Panc1 (cell line): ENCODE measurements at regions not wholly inside any gene's neighbourhood (a gene's known extent, or its start where the extent isn't known, plus 50 kb on each side); places are given as distances from the start of the nearest gene placed in this dataset.

Experiments used
- ATAC-seq: fragments of 200-7000 bp; cut with Tn5 transposase; 2 replicates; pipeline ENCODE4 v1.9.1; 2020; ENCODE audit warnings: mild to moderate bottlenecking, moderate library complexity
- BruUV-seq: library from RNA; stranded (reverse); fragments of 400-500 nt; replicated peaks from 2 replicates; lab custom pipeline; 2021; lab: Mats Ljungman, UMichigan
- CTCF ChIA-PET: fragments of 300-600 bp; sonication (Branson Sonifier 250); formaldehyde crosslinking; loops from one replicate; lab custom pipeline; 2022; ENCODE audit warnings: antibody characterized with exemption; lab: Charles Lee
- POLR2A ChIA-PET: fragments of 300-600 bp; sonication (Branson Sonifier 250); formaldehyde crosslinking; loops from one replicate; lab custom pipeline; 2022; ENCODE audit warnings: antibody characterized with exemption; lab: Charles Lee
- DNase-seq: peaks from one replicate; pipeline ENCODE4 v3.0.0-alpha.2; 2010; ENCODE audit warnings: low read depth, low spot score
- H3K27ac ChIP-seq: 2 replicates; pipeline ENCODE4 v1.5.1; 2011; ENCODE audit warnings: mild to moderate bottlenecking, low read length, inconsistent platforms
- H3K27me3 ChIP-seq: fragments of 200-500 bp; sonication (Bioruptor generic); 2 replicates; pipeline ENCODE4 v1.6.0; 2014; ENCODE audit warnings: low read length, inconsistent platforms; ENCODE audit not compliant: control insufficient read depth, insufficient read depth
- H3K36me3 ChIP-seq: fragments of 200-500 bp; sonication (Bioruptor generic); 2 replicates; pipeline ENCODE4 v1.5.1; 2014; ENCODE audit warnings: inconsistent platforms, mild to moderate bottlenecking, low read length, moderate library complexity; ENCODE audit not compliant: control insufficient read depth, insufficient read depth
- H3K4me1 ChIP-seq: 2 replicates; pipeline ENCODE4 v1.5.1; 2011; ENCODE audit warnings: inconsistent platforms, mild to moderate bottlenecking, low read length, moderate library complexity; ENCODE audit not compliant: control insufficient read depth, insufficient read depth
- H3K4me3 ChIP-seq, 2 experiments: 2 replicates each; pipeline ENCODE4 v1.5.1; 2011 to 2012; ENCODE audit warnings: low read depth in 2 of 2, low read length in 2 of 2, mild to moderate bottlenecking in 2 of 2, inconsistent platforms in 1 of 2, moderate library complexity in 1 of 2
- H3K9me3 ChIP-seq: fragments of 200-500 bp; sonication (Bioruptor generic); 2 replicates; pipeline ENCODE4 v1.5.1; 2014; ENCODE audit warnings: low read depth, mild to moderate bottlenecking, inconsistent platforms, low read length, moderate library complexity; ENCODE audit not compliant: control insufficient read depth, insufficient read depth
- POLR2AphosphoS5 ChIP-seq: IDR thresholded peaks from 2 replicates; pipeline ENCODE4 v1.6.1; 2012; ENCODE audit warnings: mild to moderate bottlenecking, low read depth, low read length, moderate library complexity
- SIN3A ChIP-seq: IDR thresholded peaks from 2 replicates; pipeline ENCODE4 v1.6.1; 2012; ENCODE audit warnings: low read depth, mild to moderate bottlenecking, low read length, moderate library complexity, borderline replicate concordance; ENCODE audit not compliant: insufficient read depth
- TCF7L2 ChIP-seq: IDR thresholded peaks from 2 replicates; pipeline ENCODE4 v1.6.1; 2011; ENCODE audit warnings: mild to moderate bottlenecking, low read depth, low read length, inconsistent platforms
- in situ Hi-C: cut with HindIII; loops from 2 replicates; pipeline ENCODE4 v1.10.0; 2016; ENCODE audit warnings: low sequenced_read_pairs, low pct_unique_long_range_greater_than_20kb
- intact Hi-C: fragments of 100-400 bp; cut with micrococcal nuclease; formaldehyde crosslinking; loops from one replicate; pipeline ENCODE4 v1.10.0; 2022; ENCODE audit not compliant: unreplicated experiment
- TF ChIP-seq, protein P1 (sequence below): fragments of 450-650 bp; IDR thresholded peaks from 2 replicates; pipeline ENCODE4 v1.5.1; 2017; ENCODE audit warnings: mild to moderate bottlenecking
- TF ChIP-seq, protein P2 (sequence below), 2 experiments: IDR thresholded peaks; 2 replicates each; pipeline ENCODE4 v1.6.1; 2011 to 2012; ENCODE audit warnings: low read depth in 2 of 2, control low read depth in 1 of 2, low read length in 1 of 2, mild to moderate bottlenecking in 1 of 2, moderate library complexity in 1 of 2; ENCODE audit not compliant: insufficient read depth in 1 of 2

DNA sequence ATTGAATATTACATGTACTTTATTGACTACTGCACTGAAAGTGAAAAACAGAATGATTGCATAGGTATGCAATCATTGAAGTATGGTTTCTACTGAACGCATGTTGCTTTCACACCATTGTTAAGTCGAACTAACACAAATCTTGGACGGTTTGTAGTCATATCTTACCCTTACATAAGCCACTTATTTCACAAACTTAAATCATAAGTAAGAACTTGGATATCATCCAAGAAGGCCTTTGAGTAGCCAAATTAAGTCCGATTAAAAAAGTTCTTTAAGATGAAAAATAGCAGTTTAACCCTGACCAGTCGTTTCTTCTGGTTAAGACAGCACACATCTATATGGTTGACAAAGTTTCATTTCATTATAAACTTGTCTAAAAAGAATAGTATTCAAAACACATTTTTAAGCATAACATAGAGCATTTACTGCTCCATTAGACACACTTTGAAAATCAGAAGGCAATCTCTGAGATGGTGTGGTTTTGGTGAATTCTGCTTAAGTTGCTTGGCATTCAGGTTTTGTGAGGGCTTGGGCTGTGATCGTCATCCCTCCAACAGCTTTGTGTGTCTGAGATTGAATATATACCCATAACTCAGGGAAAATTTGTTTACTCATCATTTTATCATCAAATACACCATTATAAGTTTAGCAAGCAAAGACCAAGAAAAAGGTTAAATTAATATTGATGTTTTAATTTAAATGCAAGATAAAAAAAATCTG is 92.2 kb downstream of the NFKBIZ start:
- no peak overlapping the region for H3K4me3 ChIP-seq
- no peak for DNase-seq
- no peaks in the 10 kb centered on the region for H3K36me3 ChIP-seq
- no peaks in the 10 kb centered on the region for H3K4me1 ChIP-seq
- intact Hi-C loops (no loop called here), in situ Hi-C loops (no loop called here)
- ATAC-seq, result no peak
- TF ChIP-seq POLR2AphosphoS5, result no peak
- TF ChIP-seq SIN3A, result no peak
- TF ChIP-seq, protein P1, sequence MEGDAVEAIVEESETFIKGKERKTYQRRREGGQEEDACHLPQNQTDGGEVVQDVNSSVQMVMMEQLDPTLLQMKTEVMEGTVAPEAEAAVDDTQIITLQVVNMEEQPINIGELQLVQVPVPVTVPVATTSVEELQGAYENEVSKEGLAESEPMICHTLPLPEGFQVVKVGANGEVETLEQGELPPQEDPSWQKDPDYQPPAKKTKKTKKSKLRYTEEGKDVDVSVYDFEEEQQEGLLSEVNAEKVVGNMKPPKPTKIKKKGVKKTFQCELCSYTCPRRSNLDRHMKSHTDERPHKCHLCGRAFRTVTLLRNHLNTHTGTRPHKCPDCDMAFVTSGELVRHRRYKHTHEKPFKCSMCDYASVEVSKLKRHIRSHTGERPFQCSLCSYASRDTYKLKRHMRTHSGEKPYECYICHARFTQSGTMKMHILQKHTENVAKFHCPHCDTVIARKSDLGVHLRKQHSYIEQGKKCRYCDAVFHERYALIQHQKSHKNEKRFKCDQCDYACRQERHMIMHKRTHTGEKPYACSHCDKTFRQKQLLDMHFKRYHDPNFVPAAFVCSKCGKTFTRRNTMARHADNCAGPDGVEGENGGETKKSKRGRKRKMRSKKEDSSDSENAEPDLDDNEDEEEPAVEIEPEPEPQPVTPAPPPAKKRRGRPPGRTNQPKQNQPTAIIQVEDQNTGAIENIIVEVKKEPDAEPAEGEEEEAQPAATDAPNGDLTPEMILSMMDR, result no peak
- no TSS peak for BruUV-seq
- H3K27me3 ChIP-seq, result no peaks in the 10 kb centered on the region
- ChIA-PET POLR2A (no interaction called here), CTCF (no interaction called here)
- no peaks in the 10 kb centered on the region for H3K9me3 ChIP-seq
- H3K27ac ChIP-seq, result no peak overlapping the region

DNA sequence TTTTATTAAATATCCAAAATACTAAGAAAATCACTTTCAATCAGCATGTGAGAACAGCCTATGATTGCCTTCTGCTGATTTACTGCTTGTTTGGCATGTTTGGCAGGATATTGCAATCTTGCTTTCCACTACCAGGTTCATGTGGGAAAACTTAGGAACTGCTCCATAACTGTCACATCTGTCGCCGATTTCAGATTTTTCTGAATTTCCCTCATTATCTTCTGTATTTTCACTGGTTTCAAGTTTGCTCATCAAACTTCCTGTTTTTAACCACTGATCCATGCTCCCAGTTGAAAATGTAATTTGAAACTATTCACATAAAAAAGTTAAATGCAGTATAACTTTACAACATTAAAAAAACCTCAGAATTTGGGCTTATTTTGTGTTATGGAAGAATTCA is 93.0 kb downstream of the NFKBIZ start:
- ATAC-seq (no peak), DNase-seq (no peak)
- Histone ChIP-seq H3K9me3 (no peaks in the 10 kb centered on the region), H3K36me3 (no peaks in the 10 kb centered on the region), H3K27ac (no peak overlapping the region), H3K27me3 (no peaks in the 10 kb centered on the region), H3K4me3 (no peak overlapping the region), H3K4me1 (no peaks in the 10 kb centered on the region)
- intact Hi-C loops (no loop called here), in situ Hi-C loops (no loop called here)
- no peak for TF ChIP-seq SIN3A
- TF ChIP-seq TCF7L2, result no peak
- TF ChIP-seq, protein P1, result no peak
- TF ChIP-seq POLR2AphosphoS5, result no peak
- TF ChIP-seq, protein P2, sequence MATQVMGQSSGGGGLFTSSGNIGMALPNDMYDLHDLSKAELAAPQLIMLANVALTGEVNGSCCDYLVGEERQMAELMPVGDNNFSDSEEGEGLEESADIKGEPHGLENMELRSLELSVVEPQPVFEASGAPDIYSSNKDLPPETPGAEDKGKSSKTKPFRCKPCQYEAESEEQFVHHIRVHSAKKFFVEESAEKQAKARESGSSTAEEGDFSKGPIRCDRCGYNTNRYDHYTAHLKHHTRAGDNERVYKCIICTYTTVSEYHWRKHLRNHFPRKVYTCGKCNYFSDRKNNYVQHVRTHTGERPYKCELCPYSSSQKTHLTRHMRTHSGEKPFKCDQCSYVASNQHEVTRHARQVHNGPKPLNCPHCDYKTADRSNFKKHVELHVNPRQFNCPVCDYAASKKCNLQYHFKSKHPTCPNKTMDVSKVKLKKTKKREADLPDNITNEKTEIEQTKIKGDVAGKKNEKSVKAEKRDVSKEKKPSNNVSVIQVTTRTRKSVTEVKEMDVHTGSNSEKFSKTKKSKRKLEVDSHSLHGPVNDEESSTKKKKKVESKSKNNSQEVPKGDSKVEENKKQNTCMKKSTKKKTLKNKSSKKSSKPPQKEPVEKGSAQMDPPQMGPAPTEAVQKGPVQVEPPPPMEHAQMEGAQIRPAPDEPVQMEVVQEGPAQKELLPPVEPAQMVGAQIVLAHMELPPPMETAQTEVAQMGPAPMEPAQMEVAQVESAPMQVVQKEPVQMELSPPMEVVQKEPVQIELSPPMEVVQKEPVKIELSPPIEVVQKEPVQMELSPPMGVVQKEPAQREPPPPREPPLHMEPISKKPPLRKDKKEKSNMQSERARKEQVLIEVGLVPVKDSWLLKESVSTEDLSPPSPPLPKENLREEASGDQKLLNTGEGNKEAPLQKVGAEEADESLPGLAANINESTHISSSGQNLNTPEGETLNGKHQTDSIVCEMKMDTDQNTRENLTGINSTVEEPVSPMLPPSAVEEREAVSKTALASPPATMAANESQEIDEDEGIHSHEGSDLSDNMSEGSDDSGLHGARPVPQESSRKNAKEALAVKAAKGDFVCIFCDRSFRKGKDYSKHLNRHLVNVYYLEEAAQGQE (IDR thresholded peaks at IDR 0.05; ENCODE audit: insufficient read depth in 1 of 2, low read depth in 2 of 2, low read length in 1 of 2), result no peak
- POLR2A ChIA-PET, result no interaction called here
- BruUV-seq, result no TSS peak
- CTCF ChIA-PET, result no interaction called here
